ENCODE measurements at regions not wholly inside any gene's neighbourhood (a gene's known extent, or its start where the extent isn't known, plus 50 kb on each side); places are given as distances from the start of the nearest gene placed in this dataset.

- DNase-seq (ENCODE audit: low read depth): no peak
- H3K4me3 ChIP-seq (ENCODE audit: low read depth, low read length): no peak overlapping the region
- TF ChIP-seq CTCF (IDR thresholded peaks at IDR 0.05; ENCODE audit: insufficient read depth, low read depth, low read length): no peak
Observed at GRCh38 chr1:22347854-22348760, 103.5 kb upstream of the ZBTB40 start.

GRCh38 chr1:22349362-22350043, 102.1 kb upstream of the ZBTB40 start:
- DNase-seq (ENCODE audit: low read depth): no peak
- H3K4me3 ChIP-seq (ENCODE audit: low read depth, low read length): no peak overlapping the region
- no peak for TF ChIP-seq CTCF (IDR thresholded peaks at IDR 0.05; ENCODE audit: insufficient read depth, low read depth, low read length)

GRCh38 chr1:22350171-22350923, 101.3 kb upstream of the ZBTB40 start:
- no peak overlapping the region for H3K4me3 ChIP-seq (ENCODE audit: low read depth, low read length)
- no peak for DNase-seq (ENCODE audit: low read depth)
- TF ChIP-seq CTCF (IDR thresholded peaks at IDR 0.05; ENCODE audit: insufficient read depth, low read depth, low read length): no peak

- H3K4me3 ChIP-seq (ENCODE audit: low read depth, low read length): no peak overlapping the region
- no peak for TF ChIP-seq CTCF (IDR thresholded peaks at IDR 0.05; ENCODE audit: insufficient read depth, low read depth, low read length)
- no peak for DNase-seq (ENCODE audit: low read depth)
Observed at GRCh38 chr1:22350924-22351767, 100.5 kb upstream of the ZBTB40 start.

- DNase-seq (ENCODE audit: low read depth): no peak
- no peak overlapping the region for H3K4me3 ChIP-seq (ENCODE audit: low read depth, low read length)
- TF ChIP-seq CTCF (IDR thresholded peaks at IDR 0.05; ENCODE audit: insufficient read depth, low read depth, low read length): no peak
Observed at GRCh38 chr1:22351768-22352080, 99.9 kb upstream of the ZBTB40 start.

- DNase-seq (ENCODE audit: low read depth): no peak
- no peak for TF ChIP-seq CTCF (IDR thresholded peaks at IDR 0.05; ENCODE audit: insufficient read depth, low read depth, low read length)
- no peak overlapping the region for H3K4me3 ChIP-seq (ENCODE audit: low read depth, low read length)
Observed at GRCh38 chr1:22352355-22352754, 99.3 kb upstream of the ZBTB40 start.

Measured in fibroblast of villous mesenchyme (primary cell).